Smooth muscle cell (in vitro differentiated cells): ENCODE measurements at regions not wholly inside any gene's neighbourhood (a gene's known extent, or its start where the extent isn't known, plus 50 kb on each side); places are given as distances from the start of the nearest gene placed in this dataset.

Experiments
- DNase-seq: peaks from one replicate; lab custom pipeline; 2025; ENCODE audit not compliant: unreplicated experiment; lab: John Stamatoyannopoulos, UW
- H2AFZ ChIP-seq: fragments of 200-600 bp; sonication (generic); 2 replicates; pipeline ENCODE4 v1.6.0; 2016; ENCODE audit warnings: antibody characterized with exemption, low read depth, mild to moderate bottlenecking
- H3F3A ChIP-seq: fragments of 200-600 bp; sonication (generic); 2 replicates; pipeline ENCODE4 v1.6.0; 2017; ENCODE audit warnings: antibody characterized with exemption, low read depth
- H3K27ac ChIP-seq: fragments of 200-600 bp; sonication (generic); 2 replicates; pipeline ENCODE4 v1.5.1; 2016; ENCODE audit warnings: low read depth, mild to moderate bottlenecking
- H3K27me3 ChIP-seq: fragments of 200-600 bp; sonication (generic); 2 replicates; pipeline ENCODE4 v1.6.1; 2016; ENCODE audit warnings: low read depth, mild to moderate bottlenecking
- H3K36me3 ChIP-seq: fragments of 200-600 bp; sonication (generic); 2 replicates; pipeline ENCODE4 v1.5.1; 2016; ENCODE audit warnings: low read depth
- H3K4me1 ChIP-seq: fragments of 200-600 bp; sonication (generic); 2 replicates; pipeline ENCODE4 v1.5.1; 2016; ENCODE audit warnings: low read depth
- H3K4me2 ChIP-seq: fragments of 200-600 bp; sonication (generic); 2 replicates; pipeline ENCODE4 v1.6.0; 2016; ENCODE audit warnings: mild to moderate bottlenecking
- H3K4me3 ChIP-seq: fragments of 200-600 bp; sonication (generic); 2 replicates; pipeline ENCODE4 v1.5.1; 2016; ENCODE audit warnings: mild to moderate bottlenecking
- H3K79me2 ChIP-seq: fragments of 200-600 bp; sonication (generic); 2 replicates; pipeline ENCODE4 v1.6.0; 2016; ENCODE audit warnings: low read depth, mild to moderate bottlenecking
- H3K9ac ChIP-seq: fragments of 200-600 bp; sonication (generic); 2 replicates; pipeline ENCODE4 v1.6.0; 2016; ENCODE audit warnings: low read depth
- H3K9me3 ChIP-seq: fragments of 200-600 bp; sonication (generic); replicated peaks from 2 replicates; pipeline ENCODE4 v1.5.1; 2016; ENCODE audit warnings: low read depth
- H4K20me1 ChIP-seq: fragments of 200-600 bp; sonication (generic); 2 replicates; pipeline ENCODE4 v1.6.0; 2016; ENCODE audit warnings: low read depth
- CTCF ChIP-seq: fragments of 200-600 bp; sonication (generic); IDR thresholded peaks from 2 replicates; pipeline ENCODE4 v1.5.1; 2017; ENCODE audit warnings: borderline replicate concordance, mild to moderate bottlenecking, antibody characterized with exemption; ENCODE audit not compliant: insufficient read depth, poor library complexity, severe bottlenecking
- WGBS: methylation state at CpG from one replicate; pipeline ENCODE4 v1.1.7; 2016; ENCODE audit warnings: low lambda C conversion rate; 5-methylcytosine and 5-hydroxymethylcytosine counted together

GRCh38 chr12:97753332-97753731 is 290.7 kb downstream of the RMST start:
- Histone ChIP-seq H4K20me1 (no peaks in the 10 kb centered on the region), H3K4me3 (no peak overlapping the region), H3K27ac (no peak overlapping the region), H3K4me2 (no peak overlapping the region), H3K79me2 (no peaks in the 10 kb centered on the region), H3K4me1 (peaks cover 3% of the 10 kb centered on the region), H3K36me3 (no peaks in the 10 kb centered on the region), H3K9ac (no peak overlapping the region), H3K9me3 (no peaks in the 10 kb centered on the region), H3K27me3 (no peaks in the 10 kb centered on the region), H2AFZ (no peak overlapping the region), H3F3A (no peaks in the 10 kb centered on the region)
- no peak for DNase-seq
- WGBS = 79% methylated on average over 2 of the region's 2 CpGs
- TF ChIP-seq CTCF = no peak

GRCh38 chr12:97754306-97754705 is 291.7 kb downstream of the RMST start:
- Histone ChIP-seq H2AFZ (no peak overlapping the region), H4K20me1 (no peaks in the 10 kb centered on the region), H3K27ac (no peak overlapping the region), H3K79me2 (no peaks in the 10 kb centered on the region), H3K27me3 (no peaks in the 10 kb centered on the region), H3F3A (no peaks in the 10 kb centered on the region), H3K4me2 (no peak overlapping the region), H3K4me3 (no peak overlapping the region), H3K36me3 (no peaks in the 10 kb centered on the region), H3K4me1 (peaks cover 3% of the 10 kb centered on the region), H3K9me3 (no peaks in the 10 kb centered on the region), H3K9ac (no peak overlapping the region)
- WGBS = 93% methylated on average over 3 of the region's 3 CpGs
- TF ChIP-seq CTCF = no peak
- no peak for DNase-seq

GRCh38 chr12:97756066-97756666 is 293.6 kb downstream of the RMST start:
- Histone ChIP-seq H3K4me2 (no peak overlapping the region), H3K9me3 (no peaks in the 10 kb centered on the region), H3K36me3 (no peaks in the 10 kb centered on the region), H3F3A (no peaks in the 10 kb centered on the region), H3K4me1 (peaks cover 3% of the 10 kb centered on the region), H3K27ac (no peak overlapping the region), H3K4me3 (no peak overlapping the region), H3K9ac (no peak overlapping the region), H2AFZ (no peak overlapping the region), H3K27me3 (no peaks in the 10 kb centered on the region), H4K20me1 (no peaks in the 10 kb centered on the region), H3K79me2 (no peaks in the 10 kb centered on the region)
- DNase-seq = no peak
- 57% methylated on average over 10 of the region's 10 CpGs for WGBS
- no peak for TF ChIP-seq CTCF

- no peaks in the 10 kb centered on the region for H3K36me3 ChIP-seq
- no peaks in the 10 kb centered on the region for H3K79me2 ChIP-seq
- no peak for DNase-seq
- whole genome bisulfite sequencing = 84% methylated on average over 2 of the region's 2 CpGs
- H2AFZ ChIP-seq = no peak overlapping the region
- H3K27me3 ChIP-seq = no peaks in the 10 kb centered on the region
- TF ChIP-seq CTCF = no peak
- H3F3A ChIP-seq = no peaks in the 10 kb centered on the region
- H3K27ac ChIP-seq = no peak overlapping the region
- no peak overlapping the region for H3K4me2 ChIP-seq
- H3K4me1 ChIP-seq = peaks cover 3% of the 10 kb centered on the region
- no peak overlapping the region for H3K4me3 ChIP-seq
- H3K9ac ChIP-seq = no peak overlapping the region
- no peaks in the 10 kb centered on the region for H4K20me1 ChIP-seq
- H3K9me3 ChIP-seq = no peaks in the 10 kb centered on the region
Observed at GRCh38 chr12:97756741-97757140, 294.1 kb downstream of the RMST start.
